H9 (cell line): ENCODE measurements at regions not wholly inside any gene's neighbourhood (a gene's known extent, or its start where the extent isn't known, plus 50 kb on each side); places are given as distances from the start of the nearest gene placed in this dataset.

Experiments
- DNase-seq: peaks from one replicate; pipeline ENCODE4 v3.0.0-alpha.2; 2017
- H2AFZ ChIP-seq: one replicate; pipeline ENCODE4 v1.6.1; 2013; ENCODE audit warnings: mild to moderate bottlenecking, low read length, control low read depth, moderate library complexity
- H2AK5ac ChIP-seq: 2 replicates; pipeline ENCODE4 v1.6.1; 2013; ENCODE audit warnings: low read length, control low read depth, mixed read lengths; ENCODE audit not compliant: insufficient read length
- H2BK120ac ChIP-seq: one replicate; pipeline ENCODE4 v1.6.1; 2013; ENCODE audit warnings: low read depth, mild to moderate bottlenecking, low read length, control low read depth, inconsistent platforms; ENCODE audit not compliant: poor library complexity, severe bottlenecking
- H2BK12ac ChIP-seq: 2 replicates; pipeline ENCODE4 v1.6.1; 2013; ENCODE audit warnings: low read length, control low read depth, mixed read lengths, low read depth; ENCODE audit not compliant: insufficient read length
- H2BK15ac ChIP-seq: 2 replicates; pipeline ENCODE4 v1.6.1; 2013; ENCODE audit warnings: low read depth, low read length, control low read depth
- H2BK20ac ChIP-seq: one replicate; pipeline ENCODE4 v1.6.1; 2013; ENCODE audit warnings: low read depth, mild to moderate bottlenecking, low read length, control low read depth, inconsistent platforms; ENCODE audit not compliant: poor library complexity, severe bottlenecking
- H2BK5ac ChIP-seq: 2 replicates; pipeline ENCODE4 v1.6.1; 2013; ENCODE audit warnings: low read length, control low read depth, mixed read lengths; ENCODE audit not compliant: insufficient read length
- H3K14ac ChIP-seq: 2 replicates; pipeline ENCODE4 v1.6.1; 2013; ENCODE audit warnings: low read length, control low read depth; ENCODE audit not compliant: insufficient read depth
- H3K18ac ChIP-seq: 2 replicates; pipeline ENCODE4 v1.6.1; 2013; ENCODE audit warnings: low read depth, mild to moderate bottlenecking, mixed read lengths, low read length, control low read depth; ENCODE audit not compliant: insufficient read length
- H3K23ac ChIP-seq: 2 replicates; pipeline ENCODE4 v1.6.1; 2013; ENCODE audit warnings: low read length, control low read depth, mixed read lengths, low read depth; ENCODE audit not compliant: insufficient read length
- H3K23me2 ChIP-seq: 2 replicates; pipeline ENCODE4 v1.6.1; 2013; ENCODE audit warnings: low read depth, mild to moderate bottlenecking, mixed read lengths, low read length, control low read depth; ENCODE audit not compliant: insufficient read length, poor library complexity, severe bottlenecking
- H3K27ac ChIP-seq: 2 replicates; pipeline ENCODE4 v1.5.1; 2013; ENCODE audit warnings: low read length, control low read depth, mixed read lengths, low read depth; ENCODE audit not compliant: insufficient read length
- H3K27me3 ChIP-seq: 2 replicates; pipeline ENCODE4 v1.6.1; 2013; ENCODE audit warnings: low read length, control low read depth, inconsistent platforms; ENCODE audit not compliant: insufficient read depth
- H3K4ac ChIP-seq: 2 replicates; pipeline ENCODE4 v1.6.1; 2013; ENCODE audit warnings: low read depth, mild to moderate bottlenecking, control low read depth, inconsistent platforms, low read length, moderate library complexity
- H3K4me1 ChIP-seq: 2 replicates; pipeline ENCODE4 v1.6.1; 2013; ENCODE audit warnings: low read length, control low read depth, inconsistent platforms; ENCODE audit not compliant: insufficient read depth
- H3K4me2 ChIP-seq: 2 replicates; pipeline ENCODE4 v1.6.1; 2013; ENCODE audit warnings: low read length, control low read depth, mixed read lengths; ENCODE audit not compliant: insufficient read length, insufficient read depth
- H3K56ac ChIP-seq: 2 replicates; pipeline ENCODE4 v1.6.1; 2013; ENCODE audit warnings: low read depth, mild to moderate bottlenecking, mixed read lengths, low read length, control low read depth; ENCODE audit not compliant: insufficient read length
- H3K79me1 ChIP-seq: 2 replicates; pipeline ENCODE4 v1.6.1; 2013; ENCODE audit warnings: low read depth, mild to moderate bottlenecking, moderate library complexity, low read length, control low read depth, inconsistent platforms; ENCODE audit not compliant: insufficient read depth, poor library complexity, severe bottlenecking
- H3K79me2 ChIP-seq: 2 replicates; pipeline ENCODE4 v1.6.1; 2013; ENCODE audit warnings: low read length, control low read depth, inconsistent platforms; ENCODE audit not compliant: insufficient read depth
- H3K9ac ChIP-seq: 2 replicates; pipeline ENCODE4 v1.6.1; 2013; ENCODE audit warnings: low read length, control low read depth, mixed read lengths; ENCODE audit not compliant: insufficient read length; ENCODE audit errors: extremely low read depth
- H3K9me3 ChIP-seq: one replicate; pipeline ENCODE4 v1.6.1; 2013; ENCODE audit warnings: low read depth, low read length, inconsistent platforms; ENCODE audit not compliant: control insufficient read depth
- H3T11ph ChIP-seq: one replicate; pipeline ENCODE4 v1.6.1; 2013; ENCODE audit warnings: mild to moderate bottlenecking, low read length, control low read depth, inconsistent platforms
- H4K20me1 ChIP-seq: one replicate; pipeline ENCODE4 v1.6.1; 2013; ENCODE audit not compliant: control insufficient read depth, insufficient read length, insufficient read depth
- H4K5ac ChIP-seq: 2 replicates; pipeline ENCODE4 v1.6.1; 2013; ENCODE audit warnings: low read depth, mild to moderate bottlenecking, mixed read lengths, low read length, control low read depth; ENCODE audit not compliant: insufficient read length
- H4K8ac ChIP-seq: replicated peaks from 2 replicates; pipeline ENCODE4 v1.6.1; 2013; ENCODE audit warnings: low read length, control low read depth, mixed read lengths, low read depth; ENCODE audit not compliant: insufficient read length
- H4K91ac ChIP-seq: 2 replicates; pipeline ENCODE4 v1.6.1; 2013; ENCODE audit warnings: low read depth, mild to moderate bottlenecking, moderate library complexity, mixed read lengths, low read length, control low read depth; ENCODE audit not compliant: insufficient read length
- H3K27ac Mint-ChIP-seq, 3 experiments: 2 replicates in 2 of 3; 3 replicates in 1 of 3; pipeline ENCODE4 v1.8.0; 2020 to 2021; ENCODE audit warnings: mixed read lengths in 3 of 3, mild to moderate bottlenecking in 1 of 3, moderate library complexity in 1 of 3
- H3K27me3 Mint-ChIP-seq: 2 replicates; pipeline ENCODE4 v1.8.0; 2021; ENCODE audit warnings: low read depth, mild to moderate bottlenecking, moderate library complexity, mixed read lengths
- H3K36me3 Mint-ChIP-seq, 3 experiments: 2 replicates in 2 of 3; 3 replicates in 1 of 3; pipeline ENCODE4 v1.8.0; 2020 to 2021; ENCODE audit warnings: low read depth in 3 of 3, mixed read lengths in 3 of 3; ENCODE audit not compliant: insufficient read depth in 1 of 3
- H3K4me1 Mint-ChIP-seq, 2 experiments: 2 replicates each; pipeline ENCODE4 v1.8.0; 2020; ENCODE audit warnings: mixed read lengths in 2 of 2
- H3K4me3 Mint-ChIP-seq, 2 experiments: 2 replicates in 1 of 2; 3 replicates in 1 of 2; pipeline ENCODE4 v1.8.0; 2020 to 2021; ENCODE audit warnings: mild to moderate bottlenecking in 2 of 2, mixed read lengths in 2 of 2, moderate library complexity in 1 of 2
- H3K9me3 Mint-ChIP-seq, 2 experiments: 2 replicates in 1 of 2; 3 replicates in 1 of 2; pipeline ENCODE4 v1.8.0; 2020; ENCODE audit warnings: mild to moderate bottlenecking in 2 of 2, mixed read lengths in 2 of 2, moderate library complexity in 1 of 2
- CTCF ChIP-seq: fragments of 200-600 bp; sonication (generic); conservative IDR thresholded peaks from 3 replicates; pipeline ENCODE4 v1.8.0; 2021; ENCODE audit warnings: antibody characterized with exemption, mild to moderate bottlenecking
- WGBS: extraction: QIAGEN DNeasy Blood & Tissue Kit; methylation state at CpG from one replicate; pipeline ENCODE4 v1.1.7; 2013; ENCODE audit warnings: missing lambda C conversion rate, low lambda C conversion rate, mixed read lengths; ENCODE audit not compliant: insufficient read length; ENCODE audit errors: extremely low coverage; 5-methylcytosine and 5-hydroxymethylcytosine counted together

DNA sequence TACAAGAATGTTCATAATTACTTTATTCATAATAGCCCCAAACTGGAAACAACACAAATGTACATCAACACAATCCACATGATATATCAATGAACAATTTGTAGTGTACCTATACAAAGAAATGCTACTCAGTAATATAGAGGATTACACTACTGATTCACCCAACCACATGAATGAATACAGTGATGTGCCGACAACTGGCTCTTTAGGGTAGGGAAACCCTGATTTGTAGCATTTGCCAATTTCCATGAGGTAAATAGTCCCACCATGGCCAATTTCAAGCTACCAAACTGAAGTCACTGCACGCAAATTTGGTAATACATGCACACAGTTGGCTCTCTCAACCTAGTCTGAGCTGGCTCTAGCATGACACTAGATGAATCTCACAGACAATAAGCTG is 190.4 kb upstream of the KRR1 start:
- Histone ChIP-seq H2BK12ac (no peak overlapping the region), H4K20me1 (no peaks in the 10 kb centered on the region), H3K79me1 (no peaks in the 10 kb centered on the region), H3K79me2 (no peaks in the 10 kb centered on the region), H3K4ac (no peak overlapping the region), H4K91ac (no peak overlapping the region), H3K27ac (no peak overlapping the region), H3K23ac (no peak overlapping the region), H2BK5ac (no peak overlapping the region), H3K56ac (no peak overlapping the region), H3K4me2 (no peak overlapping the region), H4K8ac (no peak overlapping the region), H3T11ph (no peak overlapping the region), H3K4me1 (peaks cover 12% of the 10 kb centered on the region; the same call in 1 of the 2 replicates), H2BK120ac (no peak overlapping the region), H3K18ac (no peak overlapping the region), H2AFZ (no peak overlapping the region), H3K9me3 (no peaks in the 10 kb centered on the region), H4K5ac (no peak overlapping the region), H2BK20ac (no peak overlapping the region), H2BK15ac (no peak overlapping the region), H3K14ac (no peak overlapping the region), H3K9ac (no peak overlapping the region), H3K27me3 (no peaks in the 10 kb centered on the region; the same call in 1 of the 2 replicates), H2AK5ac (no peak overlapping the region), H3K23me2 (no peaks in the 10 kb centered on the region)
- H3K4me1 Mint-ChIP-seq: peaks cover 46 to 49% of the 10 kb centered on the region in 2 experiments
- DNase-seq: no peak
- no peaks in the 10 kb centered on the region for H3K36me3 Mint-ChIP-seq
- H3K27ac Mint-ChIP-seq: no peak overlapping the region
- WGBS: no CpG with 5 or more reads among the region's 2 CpGs
- H3K4me3 Mint-ChIP-seq: no peak overlapping the region
- no peaks in the 10 kb centered on the region for H3K9me3 Mint-ChIP-seq
- H3K27me3 Mint-ChIP-seq: no peaks in the 10 kb centered on the region; the same call in 1 of the 2 replicates
- no peak for TF ChIP-seq CTCF
